DMS79 (cell line): ENCODE measurements at regions not wholly inside any gene's neighbourhood (a gene's known extent, or its start where the extent isn't known, plus 50 kb on each side); places are given as distances from the start of the nearest gene placed in this dataset.

Source experiments
- DNase-seq: peaks from one replicate; lab custom pipeline; 2025; lab: John Stamatoyannopoulos, UW

DNA sequence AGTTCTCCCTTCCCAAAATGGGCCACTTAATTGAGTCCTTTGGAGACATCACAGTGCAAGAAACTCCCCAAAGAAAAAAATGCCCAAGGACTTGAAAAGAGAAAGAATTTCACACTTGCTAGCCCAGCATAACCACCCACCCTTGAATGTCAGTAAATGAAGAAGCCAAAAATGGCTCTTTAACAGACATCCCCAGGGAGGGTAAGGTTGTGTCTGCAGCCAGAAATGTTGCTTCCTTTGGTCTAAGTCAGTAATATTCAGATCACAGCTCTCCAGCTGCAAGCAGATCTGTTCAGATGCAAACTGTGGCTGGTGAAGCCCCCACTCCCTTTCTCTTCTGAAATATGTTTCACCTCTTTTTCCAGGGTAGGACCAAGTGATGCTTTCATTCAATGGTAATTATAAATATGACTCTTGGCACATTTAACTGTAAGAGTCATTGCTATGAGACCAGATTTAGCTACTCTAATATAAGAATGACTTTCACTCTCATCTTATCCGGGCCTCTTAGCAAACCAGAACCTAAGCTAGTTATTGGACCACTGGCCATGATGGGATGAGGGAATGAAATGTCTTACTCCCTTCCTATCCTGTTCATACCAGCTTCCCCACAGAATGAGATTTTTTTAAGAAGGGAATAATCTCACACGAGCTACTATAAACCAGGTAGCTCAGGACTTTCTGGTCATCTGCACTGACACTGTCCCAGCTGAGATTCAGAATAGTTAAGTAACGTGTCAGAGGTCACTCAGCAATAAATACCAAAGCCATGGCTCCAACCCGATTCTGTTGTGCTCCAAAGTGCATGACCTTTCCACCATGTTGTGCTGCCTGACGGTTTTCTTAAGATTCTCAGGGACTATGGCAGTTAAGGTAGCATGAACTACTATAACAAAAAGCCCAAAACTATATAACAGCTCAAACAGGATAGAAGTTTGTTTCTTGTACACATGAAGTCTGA is 234.1 kb downstream of the FOXO1 start:
- DNase-seq = no peak

DNA sequence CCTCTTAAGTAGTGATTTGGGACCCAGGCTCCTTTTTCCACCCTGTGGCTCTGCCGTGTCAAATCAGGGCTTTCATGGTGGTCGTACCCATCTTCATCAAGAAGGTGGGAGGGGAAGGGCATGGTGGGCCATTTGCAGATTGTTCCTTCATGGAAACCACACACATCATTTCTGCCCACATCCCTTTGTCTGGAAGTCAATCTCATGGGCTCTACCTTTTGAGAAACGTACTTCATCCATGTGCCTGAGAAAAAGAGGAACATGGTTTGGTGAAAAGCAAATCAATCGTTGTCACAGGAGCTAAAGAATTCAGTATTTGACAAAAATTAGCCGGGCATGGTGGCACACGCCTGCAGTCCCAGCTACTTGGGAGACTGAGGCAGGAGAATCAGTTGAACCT is 233.4 kb downstream of the FOXO1 start:
- DNase-seq = no peak

- DNase-seq = no peak
Measured at GRCh38 chr13:40433577-40433976, 232.9 kb downstream of the FOXO1 start.

GRCh38 chr13:40434516-40435397 is 231.7 kb downstream of the FOXO1 start:
- DNase-seq = no peak

GRCh38 chr13:40438022-40438680 is 228.3 kb downstream of the FOXO1 start:
- DNase-seq = no peak

GRCh38 chr13:40438999-40439797 is 227.2 kb downstream of the FOXO1 start:
- no peak for DNase-seq

DNA sequence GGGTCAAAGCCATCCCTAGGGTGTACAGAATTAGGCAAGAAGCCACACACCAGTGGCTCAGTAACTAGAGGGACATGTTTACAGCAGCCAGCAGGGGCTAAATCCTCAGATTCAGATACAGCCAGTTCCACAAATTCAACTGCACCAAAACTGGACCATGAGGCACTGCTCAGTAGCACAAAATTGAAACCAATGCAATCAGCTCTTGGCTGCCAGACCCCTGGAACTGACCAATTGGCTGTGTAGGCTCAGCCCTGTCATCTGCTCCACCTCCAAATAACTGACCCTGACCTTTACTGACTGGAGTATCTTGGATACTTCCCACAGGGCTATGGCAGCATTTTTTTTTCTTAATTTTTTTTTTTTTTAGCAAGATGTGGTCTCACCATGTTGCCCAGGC is 226.5 kb downstream of the FOXO1 start:
- DNase-seq = no peak

DNA sequence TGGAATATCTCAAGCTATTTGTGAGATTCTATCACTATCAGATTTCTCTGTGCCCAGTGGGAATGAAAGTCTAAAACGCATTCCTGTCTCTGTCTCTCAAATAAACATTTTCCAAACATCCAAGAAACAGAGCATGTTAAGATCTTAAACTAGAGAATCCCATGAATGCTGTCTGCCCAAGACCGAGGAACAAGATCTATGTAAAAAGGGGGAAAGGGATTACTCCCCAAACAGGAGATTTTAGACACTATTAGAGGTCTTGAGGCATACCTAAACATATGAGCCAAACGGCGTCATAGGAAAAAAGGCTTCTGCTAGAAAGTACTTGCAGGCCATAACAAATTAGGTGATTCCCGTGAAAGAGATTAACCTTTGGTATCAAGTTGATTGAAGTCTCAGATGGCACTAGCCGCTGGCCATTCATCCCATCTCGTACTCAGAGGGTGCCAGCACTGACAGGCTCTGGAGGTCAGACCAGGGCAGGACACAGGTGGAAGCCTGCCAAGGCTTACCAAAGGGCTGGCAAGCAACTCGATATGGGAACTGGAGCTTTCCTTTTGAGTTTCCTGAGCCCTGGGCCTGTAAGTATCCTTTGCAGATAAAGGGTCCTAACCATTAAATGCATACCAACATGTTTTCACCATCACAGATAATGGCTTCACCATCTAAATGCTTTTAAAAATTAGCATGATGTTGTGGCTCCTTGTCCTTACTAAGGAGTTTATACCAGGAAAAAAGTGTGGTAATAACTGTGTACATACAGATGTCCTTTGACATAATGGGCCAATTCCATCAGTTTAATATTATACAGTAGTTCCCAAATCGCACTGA is 225.2 kb downstream of the FOXO1 start:
- DNase-seq = no peak

GRCh38 chr13:40442231-40442630 is 224.2 kb downstream of the FOXO1 start:
- DNase-seq = no peak

- DNase-seq = no peak
Measured at GRCh38 chr13:40442826-40443225, 223.6 kb downstream of the FOXO1 start.

GRCh38 chr13:40444241-40444640 is 222.2 kb downstream of the FOXO1 start:
- no peak for DNase-seq

- peak; percentile 89 for DNase-seq
Measured at GRCh38 chr13:40445557-40445990, 220.9 kb downstream of the FOXO1 start.

DNA sequence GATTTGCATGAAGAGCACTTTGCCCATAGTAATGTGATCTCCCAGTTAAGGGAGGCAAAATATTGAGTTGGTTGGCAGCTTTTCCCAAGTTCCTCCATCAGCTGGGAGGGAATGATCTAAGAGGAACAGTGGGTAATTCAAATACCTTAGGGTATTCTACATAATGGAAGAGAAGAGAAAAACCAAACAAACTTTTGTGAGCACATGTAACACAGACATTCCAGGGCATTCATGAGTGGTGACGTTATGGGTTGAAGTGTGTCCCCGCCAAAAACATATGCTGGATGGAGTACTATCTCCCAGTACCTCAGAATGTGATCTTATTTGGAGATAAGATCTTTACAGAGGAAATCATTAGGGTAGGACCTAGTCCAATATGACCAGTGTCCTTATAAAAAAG is 220.1 kb downstream of the FOXO1 start:
- no peak for DNase-seq

DNA sequence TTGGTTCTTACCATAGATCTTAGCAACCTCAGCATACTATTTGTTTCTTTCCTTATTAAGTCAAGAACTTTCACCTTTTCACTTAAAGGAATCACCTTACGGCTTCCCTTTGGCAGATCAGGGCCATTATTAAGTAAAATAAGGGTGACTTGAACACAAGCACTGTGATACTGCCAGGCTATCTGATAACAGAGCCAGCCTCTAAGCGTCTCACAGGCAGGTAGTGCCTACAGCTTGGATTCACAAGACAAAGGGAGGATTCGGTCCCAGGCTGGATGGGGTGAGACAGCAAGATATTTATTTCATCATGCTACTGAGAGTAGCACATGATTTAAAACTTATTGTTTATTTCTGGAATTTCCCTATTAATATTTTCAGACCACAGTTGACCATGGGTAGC is 218.6 kb downstream of the FOXO1 start:
- DNase-seq = no peak

- DNase-seq = no peak
Measured at GRCh38 chr13:40452038-40452666, 214.3 kb downstream of the FOXO1 start.

DNA sequence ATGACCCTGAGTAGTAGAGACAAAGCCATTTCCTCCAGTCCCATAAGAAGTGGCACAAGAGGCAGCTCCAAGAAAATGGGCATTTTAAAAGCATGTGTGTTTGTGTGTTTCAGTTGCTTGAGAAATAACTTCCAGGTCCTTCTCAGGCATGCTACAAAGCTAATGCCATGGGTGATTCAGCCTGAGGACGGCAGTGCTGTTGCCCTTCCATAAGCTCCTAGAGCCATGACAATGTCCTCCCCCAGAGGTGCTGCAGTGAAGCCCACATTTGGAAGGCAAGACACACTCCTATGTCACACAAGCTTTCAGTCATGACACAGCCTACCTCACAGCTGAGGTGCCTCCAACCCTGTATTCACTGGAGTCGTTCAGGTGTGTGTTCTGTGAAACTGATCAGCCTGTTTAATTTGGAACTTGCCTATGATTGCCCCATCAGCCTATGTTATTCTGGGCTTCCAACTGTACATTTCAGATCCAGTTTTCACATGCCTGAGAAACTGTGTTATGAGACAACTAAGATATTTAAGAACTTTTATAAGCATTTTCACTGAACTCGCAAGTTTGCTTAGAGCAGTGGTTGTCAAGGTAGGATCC is 213.6 kb downstream of the FOXO1 start:
- no peak for DNase-seq

DNA sequence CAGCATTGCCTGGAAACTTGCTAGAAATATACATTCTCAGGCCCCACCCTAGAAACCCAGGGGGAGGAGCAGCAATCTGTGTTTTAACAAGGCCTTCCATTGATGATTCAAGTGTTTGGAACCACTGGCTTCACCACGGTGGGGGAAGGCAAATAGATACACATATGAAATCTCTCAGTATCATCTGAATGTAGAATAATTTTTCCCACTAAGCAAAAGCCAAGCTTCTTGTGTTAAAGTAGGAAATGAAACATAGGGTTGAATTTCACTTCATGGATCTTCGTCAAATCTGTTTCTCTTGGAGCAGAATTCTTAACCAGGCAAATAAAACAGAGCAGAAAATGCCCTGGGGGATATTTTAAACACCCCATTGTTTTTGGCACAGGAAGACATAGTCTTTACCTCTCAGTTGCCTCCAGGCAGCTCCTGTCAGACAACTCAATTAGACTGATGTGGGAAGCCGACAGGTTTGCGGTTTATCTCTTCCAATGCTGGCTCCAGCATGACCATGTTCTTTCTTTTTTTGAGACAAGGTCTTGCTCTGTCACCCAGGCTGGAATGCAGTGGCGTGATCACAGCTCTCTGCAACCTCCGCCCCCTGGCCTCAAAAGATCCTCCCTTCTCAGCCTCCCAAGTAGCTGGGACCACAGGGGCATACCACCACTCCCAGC is 213.0 kb downstream of the FOXO1 start:
- no peak for DNase-seq

GRCh38 chr13:40456397-40456953 is 210.0 kb downstream of the FOXO1 start:
- peak; percentile 66 for DNase-seq
